ENCODE measurements at regions not wholly inside any gene's neighbourhood (a gene's known extent, or its start where the extent isn't known, plus 50 kb on each side); places are given as distances from the start of the nearest gene placed in this dataset.
"Not testable (repeated sequence)": the region's sequence is repeated elsewhere in the genome, so short reads cannot be mapped to it uniquely, and the experiment has no call there.

DNA sequence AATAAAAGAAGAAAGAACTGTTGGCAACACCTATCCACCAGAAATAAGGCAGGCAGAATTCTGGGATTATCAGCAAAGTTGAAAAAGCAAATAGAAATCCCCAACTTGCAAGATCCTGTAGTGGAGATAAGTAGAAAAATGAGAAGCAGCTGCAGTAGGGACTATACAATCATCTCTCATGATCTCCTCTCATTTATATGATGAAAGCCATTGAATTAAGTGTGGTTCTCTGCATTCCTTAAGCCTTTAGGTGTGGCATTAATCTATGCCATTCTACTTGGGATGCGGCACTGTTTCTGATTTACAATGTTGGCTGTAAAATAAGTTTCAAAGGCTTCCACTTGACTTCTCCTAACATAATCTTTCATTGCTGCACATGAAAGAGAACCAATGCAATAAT lies 869.8 kb downstream of the TRAM1L1 start:
- Mint-ChIP-seq H3K27me3 (no peaks in the 10 kb centered on the region), H3K27ac (ENCODE audit: low read depth) (no peak overlapping the region), H3K4me1 (no peaks in the 10 kb centered on the region), H3K4me3 (no peak overlapping the region), H3K36me3 (ENCODE audit: insufficient read depth) (no peaks in the 10 kb centered on the region), H3K9me3 (peaks cover 6% of the 10 kb centered on the region)
- ATAC-seq (replicated peaks; ENCODE audit: extremely low read depth, poor library complexity, severe bottlenecking) (no peak), DNase-seq (ENCODE audit: low spot score in 2 of 2) (no peak)

DNA sequence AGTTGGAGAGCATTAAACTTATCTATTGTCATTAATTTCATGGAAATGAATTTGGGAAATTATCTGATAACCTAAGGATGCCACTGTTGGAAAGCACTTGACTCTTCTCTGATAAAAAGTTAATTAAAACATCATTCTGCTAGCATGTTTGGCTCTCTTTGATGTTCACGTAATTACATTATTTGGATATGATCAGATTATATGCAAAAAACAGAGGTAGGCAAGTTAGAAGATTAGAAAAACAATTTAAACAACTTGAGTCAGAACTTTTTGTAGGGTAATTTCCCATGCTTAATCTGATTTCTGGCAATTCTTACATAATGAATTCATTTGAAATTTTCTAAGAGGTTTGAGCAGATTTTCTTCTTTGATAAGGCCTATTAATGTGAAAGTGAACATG lies 882.9 kb downstream of the TRAM1L1 start:
- Mint-ChIP-seq H3K27me3 (no peaks in the 10 kb centered on the region), H3K4me3 (no peak overlapping the region), H3K4me1 (no peaks in the 10 kb centered on the region), H3K36me3 (ENCODE audit: insufficient read depth) (no peaks in the 10 kb centered on the region), H3K27ac (ENCODE audit: low read depth) (no peak overlapping the region), H3K9me3 (peaks cover 9% of the 10 kb centered on the region)
- DNase-seq (ENCODE audit: low spot score in 2 of 2) (no peak), ATAC-seq (replicated peaks; ENCODE audit: extremely low read depth, poor library complexity, severe bottlenecking) (no peak)

DNA sequence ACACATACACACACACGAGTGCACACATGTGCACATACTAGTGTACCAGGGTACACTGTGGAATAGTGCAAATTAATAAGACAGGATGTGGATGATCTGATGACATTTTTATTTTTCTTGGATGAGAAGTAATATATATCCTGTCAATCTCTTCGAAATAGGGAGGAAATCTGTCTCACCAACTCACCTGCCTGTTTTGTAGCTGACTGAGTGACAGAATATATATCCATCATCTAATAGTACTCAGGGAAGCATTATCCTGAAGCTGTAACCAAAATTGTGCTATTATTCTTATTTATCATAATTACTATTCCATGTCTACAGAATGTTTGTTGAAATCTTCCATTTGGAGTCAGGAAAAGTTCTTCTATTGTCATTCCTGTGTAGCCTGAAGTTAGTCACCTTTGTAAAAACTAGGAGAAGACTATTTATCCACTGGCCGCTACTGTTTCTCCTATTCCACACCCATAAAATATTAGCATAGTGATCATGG lies 888.0 kb downstream of the TRAM1L1 start:
- H3K27ac Mint-ChIP-seq (ENCODE audit: low read depth): no peak overlapping the region
- ATAC-seq (replicated peaks; ENCODE audit: extremely low read depth, poor library complexity, severe bottlenecking) (no peak), DNase-seq (ENCODE audit: low spot score in 2 of 2) (no peak)
- no peaks in the 10 kb centered on the region for H3K4me1 Mint-ChIP-seq
- H3K4me3 Mint-ChIP-seq: no peak overlapping the region
- H3K36me3 Mint-ChIP-seq (ENCODE audit: insufficient read depth): no peaks in the 10 kb centered on the region
- peaks cover 6% of the 10 kb centered on the region for H3K9me3 Mint-ChIP-seq
- H3K27me3 Mint-ChIP-seq: no peaks in the 10 kb centered on the region

DNA sequence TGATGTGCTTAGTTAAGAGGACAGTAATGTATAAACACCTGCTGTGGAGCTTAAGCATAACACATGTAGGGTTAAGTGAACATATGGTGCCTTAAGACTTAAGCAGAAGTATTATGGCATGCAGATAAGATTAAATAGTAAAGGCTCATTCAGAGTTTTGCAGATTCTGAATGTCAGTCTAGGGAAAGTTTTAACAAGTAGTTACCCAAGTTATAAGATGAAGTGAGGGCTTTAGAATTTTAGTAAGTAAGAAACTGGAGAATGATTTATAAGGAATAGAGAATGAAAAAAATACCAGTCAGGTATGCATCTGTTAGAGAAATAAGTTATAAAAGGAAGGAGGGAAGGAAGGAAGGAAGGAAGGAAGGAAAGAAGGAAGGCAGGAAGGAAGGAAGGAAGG lies 902.1 kb downstream of the TRAM1L1 start:
- no peak for DNase-seq (ENCODE audit: low spot score in 2 of 2)
- H3K4me1 Mint-ChIP-seq: no peaks in the 10 kb centered on the region
- H3K36me3 Mint-ChIP-seq (ENCODE audit: insufficient read depth): no peaks in the 10 kb centered on the region
- ATAC-seq (replicated peaks; ENCODE audit: extremely low read depth, poor library complexity, severe bottlenecking): no peak
- H3K27ac Mint-ChIP-seq (ENCODE audit: low read depth): no peak overlapping the region
- no peak overlapping the region for H3K4me3 Mint-ChIP-seq
- peaks cover 9% of the 10 kb centered on the region for H3K9me3 Mint-ChIP-seq
- no peaks in the 10 kb centered on the region for H3K27me3 Mint-ChIP-seq

DNA sequence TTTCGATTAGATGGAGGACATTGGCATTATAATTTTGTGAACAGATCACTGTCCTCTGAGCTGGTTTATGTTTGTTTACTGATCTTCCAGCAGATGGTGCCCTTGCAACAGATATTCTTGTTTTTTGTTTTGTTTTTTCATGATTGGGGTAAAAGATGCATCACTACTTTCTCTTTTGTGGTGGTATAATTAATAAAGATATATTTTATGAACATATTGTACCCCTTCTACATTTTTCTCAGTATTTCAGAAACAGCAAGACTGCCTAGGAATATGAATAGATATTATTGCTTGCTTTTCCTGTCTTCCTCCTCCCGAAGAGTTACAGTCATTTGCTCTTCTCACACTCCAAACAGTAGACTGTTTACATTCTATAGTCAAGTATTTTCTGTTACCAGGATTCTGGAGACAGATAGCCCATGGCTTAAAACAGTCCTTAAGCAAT lies 905.2 kb downstream of the TRAM1L1 start:
- ATAC-seq (replicated peaks; ENCODE audit: extremely low read depth, poor library complexity, severe bottlenecking) (no peak), DNase-seq (ENCODE audit: low spot score in 2 of 2) (no peak)
- H3K4me1 Mint-ChIP-seq: no peaks in the 10 kb centered on the region
- no peak overlapping the region for H3K4me3 Mint-ChIP-seq
- no peaks in the 10 kb centered on the region for H3K27me3 Mint-ChIP-seq
- H3K9me3 Mint-ChIP-seq: peaks cover 16% of the 10 kb centered on the region
- no peak overlapping the region for H3K27ac Mint-ChIP-seq (ENCODE audit: low read depth)
- no peaks in the 10 kb centered on the region for H3K36me3 Mint-ChIP-seq (ENCODE audit: insufficient read depth)

DNA sequence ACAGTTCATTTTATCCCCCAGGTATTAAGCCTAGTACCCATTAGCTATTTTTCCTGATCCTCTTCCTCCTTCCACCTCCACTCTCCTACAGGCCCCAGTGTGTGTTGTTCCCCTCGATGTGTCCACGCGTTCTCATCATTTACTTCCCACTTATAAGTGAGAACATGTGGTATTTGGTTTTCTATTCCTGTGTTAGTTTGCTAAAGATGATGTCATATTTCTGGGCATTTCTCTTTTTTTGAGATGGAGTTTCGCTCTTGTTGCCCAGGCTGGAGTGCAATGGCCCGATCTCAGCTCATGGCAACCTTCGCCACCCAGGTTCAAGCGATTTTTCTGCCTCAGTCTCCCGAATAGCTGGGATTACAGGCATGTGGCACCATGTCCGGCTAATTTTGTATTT lies 934.0 kb downstream of the TRAM1L1 start:
- H3K4me1 Mint-ChIP-seq; DNase-seq (ENCODE audit: low spot score in 2 of 2); H3K27me3 Mint-ChIP-seq; H3K4me3 Mint-ChIP-seq; H3K36me3 Mint-ChIP-seq (ENCODE audit: insufficient read depth); ATAC-seq (replicated peaks; ENCODE audit: extremely low read depth, poor library complexity, severe bottlenecking); H3K27ac Mint-ChIP-seq (ENCODE audit: low read depth): not testable (repeated sequence)
- peaks cover 17% of the 10 kb centered on the region for H3K9me3 Mint-ChIP-seq

DNA sequence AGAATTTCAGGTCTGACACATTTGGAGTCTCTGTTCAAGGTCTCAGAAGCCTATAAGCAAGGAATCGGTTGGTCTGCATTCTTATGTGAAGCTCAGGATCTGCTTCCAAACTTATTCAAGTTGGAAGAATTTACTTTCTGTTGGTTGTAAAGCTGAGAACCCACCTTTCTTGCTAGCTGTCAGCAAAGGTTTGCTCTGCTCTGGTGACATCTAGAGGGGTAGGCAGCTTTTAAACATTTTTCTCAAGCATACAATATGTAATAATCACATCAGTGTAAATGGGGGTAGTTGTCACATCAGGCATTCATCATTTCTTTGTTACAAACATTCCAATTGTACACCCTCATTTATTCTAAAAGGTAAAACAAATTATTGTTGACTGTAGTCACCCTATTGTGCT lies 935.2 kb downstream of the TRAM1L1 start:
- no peak for DNase-seq (ENCODE audit: low spot score in 2 of 2)
- Mint-ChIP-seq H3K4me3 (no peak overlapping the region), H3K36me3 (ENCODE audit: insufficient read depth) (no peaks in the 10 kb centered on the region), H3K27me3 (no peaks in the 10 kb centered on the region), H3K9me3 (peaks cover 17% of the 10 kb centered on the region), H3K4me1 (no peaks in the 10 kb centered on the region), H3K27ac (ENCODE audit: low read depth) (no peak overlapping the region)
- ATAC-seq (replicated peaks; ENCODE audit: extremely low read depth, poor library complexity, severe bottlenecking): no peak

DNA sequence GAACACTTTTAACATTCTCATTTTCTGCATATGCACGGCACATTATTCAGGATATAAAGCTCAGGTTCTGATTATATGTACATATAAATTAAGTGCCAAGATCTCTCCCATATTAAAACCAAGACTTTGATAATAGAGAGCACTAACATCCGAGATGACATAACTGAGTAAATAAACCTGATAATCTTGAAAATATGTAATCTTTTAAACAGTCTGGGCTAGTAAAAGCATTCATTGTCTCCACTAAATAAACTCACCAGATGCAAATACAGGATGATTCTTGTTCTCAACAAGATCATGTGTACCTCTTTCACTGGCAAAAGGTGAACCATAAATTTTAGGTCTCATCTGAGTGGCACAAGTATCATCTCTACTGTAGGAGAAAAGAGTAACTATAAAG lies 942.2 kb downstream of the TRAM1L1 start:
- no peaks in the 10 kb centered on the region for H3K27me3 Mint-ChIP-seq
- H3K9me3 Mint-ChIP-seq: peaks cover 5% of the 10 kb centered on the region
- H3K36me3 Mint-ChIP-seq (ENCODE audit: insufficient read depth): no peaks in the 10 kb centered on the region
- ATAC-seq (replicated peaks; ENCODE audit: extremely low read depth, poor library complexity, severe bottlenecking): no peak
- no peak for DNase-seq (ENCODE audit: low spot score in 2 of 2)
- no peak overlapping the region for H3K27ac Mint-ChIP-seq (ENCODE audit: low read depth)
- H3K4me3 Mint-ChIP-seq: no peak overlapping the region
- no peaks in the 10 kb centered on the region for H3K4me1 Mint-ChIP-seq

DNA sequence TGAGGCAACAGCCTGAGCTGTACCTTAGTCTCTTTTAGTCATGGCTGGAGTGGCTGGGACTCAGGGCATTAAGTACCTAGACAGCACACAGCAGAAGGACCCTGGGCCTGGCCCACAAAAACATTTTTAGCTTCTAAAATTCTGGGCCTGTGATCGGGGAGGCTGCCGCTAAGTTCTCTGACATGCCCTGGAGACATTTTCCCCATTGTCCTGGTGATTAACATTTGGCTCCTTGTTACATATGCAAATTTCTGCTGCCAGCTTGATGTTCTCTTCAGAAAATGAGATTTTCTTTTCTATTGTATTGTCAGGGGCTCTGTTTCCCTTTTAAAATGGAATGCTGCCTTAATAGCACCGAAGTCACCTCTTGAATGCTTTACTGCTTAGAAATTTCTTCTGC lies 952.4 kb downstream of the TRAM1L1 start:
- Mint-ChIP-seq H3K4me1 (no peaks in the 10 kb centered on the region), H3K36me3 (ENCODE audit: insufficient read depth) (no peaks in the 10 kb centered on the region), H3K4me3 (no peak overlapping the region), H3K9me3 (peaks cover 13% of the 10 kb centered on the region), H3K27ac (ENCODE audit: low read depth) (no peak overlapping the region), H3K27me3 (no peaks in the 10 kb centered on the region)
- no peak for ATAC-seq (replicated peaks; ENCODE audit: extremely low read depth, poor library complexity, severe bottlenecking)
- no peak for DNase-seq (ENCODE audit: low spot score in 2 of 2)

DNA sequence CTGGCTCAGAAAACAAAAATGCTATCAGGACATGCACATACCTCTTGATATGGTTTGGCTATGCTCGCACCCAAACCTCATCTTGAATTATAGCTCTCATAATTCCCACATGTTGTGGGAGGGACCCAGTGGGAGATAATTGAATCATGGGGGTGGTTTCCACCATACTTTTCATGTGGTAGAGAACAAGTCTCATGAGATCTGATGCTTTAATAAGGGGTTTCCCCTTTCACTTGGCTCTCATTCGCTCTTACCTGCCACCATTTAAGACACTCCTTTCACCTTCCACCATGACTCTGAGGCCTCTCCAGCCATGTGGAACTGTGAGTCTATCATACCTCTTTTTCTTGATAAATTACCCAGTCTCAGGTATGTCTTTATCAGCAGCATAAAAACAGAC lies 958.6 kb downstream of the TRAM1L1 start:
- H3K36me3 Mint-ChIP-seq (ENCODE audit: insufficient read depth): no peaks in the 10 kb centered on the region
- ATAC-seq (replicated peaks; ENCODE audit: extremely low read depth, poor library complexity, severe bottlenecking): no peak

DNA sequence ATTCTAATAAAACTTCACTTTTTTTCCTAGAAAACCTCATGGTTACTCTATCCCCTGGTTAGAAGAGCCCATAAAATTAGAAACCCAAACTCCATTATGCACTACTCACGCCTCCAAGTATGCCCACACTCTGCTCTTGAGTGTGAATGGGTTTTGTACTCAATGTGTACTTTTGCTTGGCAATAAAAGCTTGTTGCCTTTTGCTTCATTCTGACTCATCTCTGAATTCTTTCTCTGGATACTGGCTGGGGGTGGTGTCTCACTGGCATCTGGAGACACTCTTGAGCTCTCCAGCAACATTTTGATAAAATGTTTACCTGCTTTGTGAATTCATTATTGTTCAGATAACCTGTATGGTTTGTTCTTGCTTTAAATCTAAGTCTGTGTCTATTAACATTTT lies 963.3 kb downstream of the TRAM1L1 start:
- Mint-ChIP-seq H3K27ac (ENCODE audit: low read depth) (no peak overlapping the region), H3K9me3 (peaks cover 10% of the 10 kb centered on the region), H3K27me3 (no peaks in the 10 kb centered on the region), H3K36me3 (ENCODE audit: insufficient read depth) (no peaks in the 10 kb centered on the region), H3K4me3 (no peak overlapping the region), H3K4me1 (no peaks in the 10 kb centered on the region)
- DNase-seq (ENCODE audit: low spot score in 2 of 2) (no peak), ATAC-seq (replicated peaks; ENCODE audit: extremely low read depth, poor library complexity, severe bottlenecking) (no peak)

More for the DNA sequence above, 958.6 kb downstream of the TRAM1L1 start:
- no peaks in the 10 kb centered on the region for H3K27me3 Mint-ChIP-seq
- H3K9me3 Mint-ChIP-seq: peaks cover 6% of the 10 kb centered on the region
- H3K27ac Mint-ChIP-seq (ENCODE audit: low read depth): no peak overlapping the region
- no peaks in the 10 kb centered on the region for H3K4me1 Mint-ChIP-seq
- DNase-seq (ENCODE audit: low spot score in 2 of 2): no peak
- H3K4me3 Mint-ChIP-seq: no peak overlapping the region

DNA sequence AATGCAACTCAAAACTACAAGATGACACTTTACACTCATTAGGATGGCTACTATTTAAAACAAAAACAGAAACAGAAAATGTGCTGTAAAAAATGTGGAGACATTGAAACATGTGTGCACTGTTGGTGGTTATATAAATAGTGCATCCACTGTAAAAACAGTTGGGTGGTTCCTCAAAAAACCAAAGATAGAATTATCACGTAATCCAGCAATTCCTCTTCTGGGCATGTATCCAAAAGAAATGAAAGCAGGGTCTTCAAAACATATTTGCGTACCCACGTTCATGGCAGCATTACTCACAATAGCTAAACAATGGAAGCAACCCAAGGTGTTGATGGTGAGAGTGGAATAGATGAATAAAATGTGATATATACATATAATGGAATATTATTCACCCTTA lies 967.2 kb downstream of the TRAM1L1 start:
- no peak for ATAC-seq (replicated peaks; ENCODE audit: extremely low read depth, poor library complexity, severe bottlenecking)
- Mint-ChIP-seq H3K4me3 (no peak overlapping the region), H3K36me3 (ENCODE audit: insufficient read depth) (no peaks in the 10 kb centered on the region), H3K27ac (ENCODE audit: low read depth) (no peak overlapping the region), H3K4me1 (no peaks in the 10 kb centered on the region), H3K27me3 (no peaks in the 10 kb centered on the region), H3K9me3 (peaks cover 18% of the 10 kb centered on the region)
- no peak for DNase-seq (ENCODE audit: low spot score in 2 of 2)

DNA sequence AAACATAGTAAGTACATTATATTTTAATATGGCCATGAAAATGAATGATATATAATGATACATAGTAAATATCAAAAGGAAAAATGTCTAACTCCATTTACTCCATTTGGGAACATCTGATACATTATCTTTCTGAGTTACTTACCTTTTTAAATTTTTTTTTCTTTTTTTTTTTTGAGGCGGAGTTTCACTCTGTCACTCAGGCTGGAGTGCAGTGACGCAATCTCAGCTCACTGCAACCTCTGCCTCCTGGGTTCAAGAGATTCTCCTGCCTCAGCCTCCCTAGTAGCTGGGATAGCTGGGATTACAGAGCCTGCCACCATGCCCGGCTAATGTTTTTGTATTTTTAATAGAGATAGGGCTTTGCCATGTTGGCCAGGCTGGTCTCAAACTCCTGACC lies 972.5 kb downstream of the TRAM1L1 start:
- DNase-seq (ENCODE audit: low spot score in 2 of 2); ATAC-seq (replicated peaks; ENCODE audit: extremely low read depth, poor library complexity, severe bottlenecking); H3K27ac Mint-ChIP-seq (ENCODE audit: low read depth); H3K4me1 Mint-ChIP-seq; H3K27me3 Mint-ChIP-seq; H3K36me3 Mint-ChIP-seq (ENCODE audit: insufficient read depth); H3K4me3 Mint-ChIP-seq: not testable (repeated sequence)
- H3K9me3 Mint-ChIP-seq: peaks cover 25% of the 10 kb centered on the region

DNA sequence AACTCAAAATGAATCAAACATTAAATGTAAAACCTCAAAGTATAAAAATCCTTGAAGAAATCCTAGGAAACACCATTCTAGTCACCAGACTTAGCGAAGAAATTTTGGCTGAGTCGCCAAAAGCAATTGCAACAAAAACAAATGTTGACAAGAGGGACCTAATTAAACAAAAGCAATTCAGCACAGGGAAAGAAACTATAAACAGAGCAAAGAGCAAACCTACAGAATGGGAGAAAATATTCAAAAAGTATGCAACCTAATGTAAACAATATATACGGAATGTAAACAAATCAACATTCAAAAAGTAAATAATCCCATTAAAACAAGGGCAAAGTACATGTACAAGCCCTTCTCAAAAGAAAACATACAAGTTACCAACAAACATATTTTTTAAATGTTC lies 974.7 kb downstream of the TRAM1L1 start:
- H3K27me3 Mint-ChIP-seq: no peaks in the 10 kb centered on the region
- no peak for DNase-seq (ENCODE audit: low spot score in 2 of 2)

More for the DNA sequence above, 974.7 kb downstream of the TRAM1L1 start:
- Mint-ChIP-seq H3K36me3 (ENCODE audit: insufficient read depth) (no peaks in the 10 kb centered on the region), H3K4me1 (no peaks in the 10 kb centered on the region), H3K9me3 (peaks cover 12% of the 10 kb centered on the region), H3K4me3 (no peak overlapping the region), H3K27ac (ENCODE audit: low read depth) (no peak overlapping the region)
- ATAC-seq (replicated peaks; ENCODE audit: extremely low read depth, poor library complexity, severe bottlenecking): no peak
